NCI-H1694 treated with DMSO at 0.1 percent for 48 hours (cell line): ENCODE measurements at regions not wholly inside any gene's neighbourhood (a gene's known extent, or its start where the extent isn't known, plus 50 kb on each side); places are given as distances from the start of the nearest gene placed in this dataset.

Source experiments
- DNase-seq: peaks from one replicate; lab custom pipeline; 2025; lab: John Stamatoyannopoulos, UW

- no peak for DNase-seq
These were observed 148.2 kb downstream of the TLE3 start for GRCh38 chr15:69949485-69949884.

DNA sequence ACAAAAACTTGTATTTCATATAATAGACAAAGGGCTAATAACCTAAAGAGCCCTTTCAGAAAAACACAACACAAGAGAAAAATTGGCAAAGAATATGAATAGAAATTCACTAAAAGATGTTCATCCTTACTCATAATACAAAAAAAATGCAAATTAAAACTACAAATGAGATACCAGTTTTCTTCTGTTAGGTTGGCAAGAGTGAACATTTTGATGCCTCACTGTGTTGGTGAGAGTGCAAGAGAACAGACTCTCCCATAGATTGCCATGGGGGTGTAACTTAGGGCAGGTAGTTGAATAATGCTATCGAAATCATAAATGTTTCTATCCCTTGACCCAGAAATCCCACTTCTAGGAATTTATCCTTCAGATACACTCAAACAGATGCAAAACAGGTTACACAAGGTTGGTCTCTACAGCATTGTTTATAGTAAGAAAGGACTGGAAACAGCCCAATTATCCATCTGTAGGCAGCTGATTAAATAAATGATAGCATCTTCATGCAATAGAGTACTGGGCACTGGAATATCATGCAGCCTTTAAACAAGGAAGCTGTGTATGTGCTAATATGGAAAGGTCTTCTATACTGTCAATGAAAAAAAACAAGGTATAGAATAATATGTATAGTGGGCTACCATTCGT lies 146.3 kb downstream of the TLE3 start:
- no peak for DNase-seq

GRCh38 chr15:69951898-69952555 lies 145.7 kb downstream of the TLE3 start:
- no peak for DNase-seq

DNA sequence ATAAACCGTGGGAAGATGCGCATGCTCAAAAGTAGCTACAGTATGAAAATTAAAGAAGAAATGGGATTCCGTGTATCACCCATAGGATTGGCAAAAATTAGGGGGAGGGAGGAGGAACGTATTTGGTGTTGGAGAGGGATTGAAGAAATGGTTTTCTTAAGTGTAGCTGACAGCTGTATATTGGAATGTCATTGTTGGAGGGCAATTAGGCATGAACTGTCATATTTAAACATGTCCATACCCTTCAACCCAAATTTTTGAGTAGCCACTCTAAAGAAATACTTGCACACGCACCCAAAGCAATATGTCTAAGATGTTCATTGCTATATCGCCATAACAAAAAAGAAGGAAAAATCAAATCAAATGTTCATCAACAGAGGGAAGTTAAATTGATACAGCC lies 144.7 kb downstream of the TLE3 start:
- DNase-seq = no peak

DNA sequence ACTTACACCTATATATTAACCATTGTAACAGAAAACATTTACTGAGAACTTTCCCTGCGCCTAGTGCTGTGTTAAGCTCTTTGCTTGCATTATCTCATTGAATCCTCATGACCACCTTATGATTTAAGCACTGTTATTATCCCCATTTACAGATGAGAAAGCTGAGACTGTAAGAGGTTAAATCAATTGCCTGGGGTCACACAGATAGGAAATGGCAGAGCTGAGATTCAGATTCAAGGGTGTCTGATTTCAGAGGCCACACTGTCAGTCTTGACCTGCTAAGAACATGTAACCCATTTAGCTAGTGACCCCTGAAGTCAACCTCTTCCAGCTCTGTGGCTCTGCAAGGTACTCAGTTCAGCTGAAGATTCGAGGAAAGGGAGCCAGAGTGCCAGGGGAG lies 143.9 kb downstream of the TLE3 start:
- DNase-seq = no peak

DNA sequence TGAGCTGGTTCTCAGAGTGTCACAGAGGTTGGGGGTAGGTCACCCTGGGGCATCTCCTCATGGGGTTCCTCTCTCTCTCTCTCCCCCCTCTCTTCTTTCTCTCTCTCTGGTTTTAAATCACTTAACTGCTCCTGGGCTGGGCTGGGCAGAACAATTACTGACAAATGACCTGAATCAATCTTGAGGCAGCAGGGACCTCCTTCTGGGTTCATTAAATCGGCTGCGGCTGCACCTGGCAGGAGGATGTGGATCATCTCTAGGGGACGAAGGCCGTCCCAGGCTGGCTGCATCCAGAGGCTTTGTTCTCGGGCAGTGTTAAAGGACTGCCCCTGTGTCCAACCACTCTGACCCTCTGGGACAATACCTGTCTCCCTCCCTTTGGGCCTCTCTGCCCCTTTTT lies 143.1 kb downstream of the TLE3 start:
- no peak for DNase-seq

DNA sequence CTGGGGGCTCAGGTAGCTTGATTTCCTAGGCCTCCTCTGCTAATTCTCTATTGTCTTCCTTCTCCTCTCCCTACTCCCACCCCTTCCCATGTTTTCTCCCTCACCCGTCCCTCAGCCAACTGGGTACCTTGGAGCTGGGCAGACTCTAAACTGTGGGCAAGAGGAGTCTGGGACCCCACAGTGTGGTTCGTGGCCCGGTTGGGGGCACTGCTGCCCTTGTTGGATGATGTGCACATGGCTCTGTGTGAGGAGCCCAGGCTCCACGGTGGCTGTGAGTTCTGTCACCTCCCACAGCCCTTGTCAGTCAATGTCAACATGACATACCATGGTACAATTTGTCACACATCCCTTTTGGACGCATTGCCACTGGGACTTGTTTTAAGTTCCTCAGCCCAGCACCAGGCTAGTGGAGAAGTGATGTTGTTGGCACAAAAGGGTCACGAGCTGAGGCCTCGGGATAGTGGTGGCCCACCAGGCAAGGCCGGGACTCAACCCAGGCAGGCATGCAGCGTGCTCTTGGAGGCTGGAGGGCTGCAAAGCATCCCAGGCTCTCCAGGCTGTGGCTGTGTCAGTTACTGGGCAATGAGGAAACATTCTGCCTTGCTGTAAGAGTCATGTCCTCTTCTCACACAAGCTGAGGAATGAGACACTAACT lies 142.3 kb downstream of the TLE3 start:
- no peak for DNase-seq

GRCh38 chr15:69956417-69956816 lies 141.3 kb downstream of the TLE3 start:
- no peak for DNase-seq

GRCh38 chr15:69957175-69957574 lies 140.5 kb downstream of the TLE3 start:
- DNase-seq = no peak

DNA sequence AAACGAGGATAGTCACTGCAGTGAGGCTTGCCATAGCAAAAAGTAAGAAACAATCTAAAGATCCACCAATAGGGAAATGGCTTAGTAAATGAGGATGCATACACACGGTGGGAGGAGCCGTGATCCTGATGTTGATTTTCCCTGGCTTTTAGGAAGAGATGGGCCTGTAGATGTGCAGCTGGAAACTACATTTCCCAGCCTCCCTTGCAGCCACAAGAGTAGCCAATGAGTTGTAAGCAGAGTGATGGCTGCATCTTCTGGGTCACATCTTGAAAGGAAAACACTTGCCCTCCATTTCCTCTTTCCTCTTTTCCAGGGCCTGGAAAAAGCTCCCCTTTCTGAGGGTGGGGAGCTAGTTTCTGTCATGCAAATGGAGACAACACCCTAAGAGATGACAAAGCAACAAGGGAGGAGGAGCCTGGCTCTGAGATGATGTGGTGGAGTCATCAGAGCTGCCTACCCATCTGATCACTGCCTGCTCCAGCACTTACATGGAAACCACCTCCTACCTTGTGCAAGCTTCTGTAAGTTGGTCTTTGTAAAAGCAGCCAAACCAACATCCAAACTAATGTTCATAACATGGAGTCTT lies 139.1 kb downstream of the TLE3 start:
- DNase-seq = no peak

GRCh38 chr15:69962561-69962960 lies 135.2 kb downstream of the TLE3 start:
- DNase-seq = no peak

DNA sequence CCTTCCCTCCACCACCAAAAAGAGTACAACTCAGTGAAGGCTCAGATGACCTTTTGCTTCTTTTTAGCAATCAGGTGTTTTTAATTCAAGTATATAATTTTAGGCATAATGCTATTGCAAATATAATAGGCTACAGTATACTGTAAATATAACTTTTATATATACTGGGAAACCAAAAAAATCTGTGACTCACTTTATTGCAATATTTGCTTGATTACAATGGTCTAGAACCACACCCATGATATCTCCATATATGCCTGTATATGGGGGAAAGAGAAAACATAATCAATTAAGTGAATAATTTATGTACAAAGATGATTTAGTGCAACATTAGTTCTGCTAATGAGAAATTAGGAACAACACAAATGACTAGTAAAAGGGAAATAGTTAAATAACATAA lies 134.3 kb downstream of the TLE3 start:
- no peak for DNase-seq

GRCh38 chr15:69971771-69972170 lies 125.9 kb downstream of the TLE3 start:
- no peak for DNase-seq

GRCh38 chr15:69972436-69972835 lies 125.3 kb downstream of the TLE3 start:
- DNase-seq = no peak

DNA sequence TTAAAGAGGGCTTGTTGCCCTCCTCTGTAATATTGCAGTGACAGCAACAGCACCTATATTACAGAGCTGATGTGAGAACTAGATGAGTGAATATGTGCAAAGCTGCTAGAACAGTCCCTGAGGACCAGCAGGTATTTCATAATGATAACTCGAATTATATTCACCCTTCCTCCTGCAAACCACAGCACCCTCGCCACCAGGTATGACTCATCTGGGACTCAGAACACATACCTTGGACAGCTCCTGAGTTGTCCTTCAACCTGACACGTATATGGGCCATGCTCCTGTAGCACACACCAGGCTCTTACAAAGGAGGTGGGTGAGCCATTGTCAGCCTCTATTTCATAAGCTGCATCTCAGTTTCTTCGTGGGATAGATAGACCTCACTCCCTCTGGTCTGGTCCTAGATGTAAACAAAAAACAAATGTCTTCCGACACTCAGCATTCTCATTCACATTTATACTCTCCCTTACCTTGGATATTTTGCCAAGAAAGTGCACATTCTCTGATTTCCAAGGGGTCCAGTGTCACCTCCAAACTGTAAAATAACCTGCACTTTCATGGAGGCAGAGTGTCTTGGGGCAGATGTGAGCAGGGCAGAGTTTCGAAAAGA lies 124.5 kb downstream of the TLE3 start:
- DNase-seq = no peak

DNA sequence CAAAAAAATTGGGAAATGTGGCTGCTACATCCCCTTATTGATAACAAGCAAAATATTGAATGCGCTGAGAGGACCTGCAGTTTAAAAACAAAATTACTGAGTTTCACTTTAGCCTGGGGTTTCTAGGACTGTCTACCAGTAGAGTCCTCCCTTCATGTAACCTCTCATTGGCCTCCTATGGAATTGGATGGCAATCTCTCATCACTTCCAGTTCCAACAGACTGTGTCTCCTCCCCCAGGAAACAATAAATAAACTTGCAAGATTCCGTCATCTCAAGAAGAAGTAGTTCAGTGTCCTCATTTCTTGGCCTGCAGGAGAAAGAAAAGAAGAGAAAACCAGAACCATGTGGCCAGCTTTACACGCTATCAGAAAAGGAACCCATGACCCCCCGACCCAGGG lies 123.8 kb downstream of the TLE3 start:
- DNase-seq = no peak

DNA sequence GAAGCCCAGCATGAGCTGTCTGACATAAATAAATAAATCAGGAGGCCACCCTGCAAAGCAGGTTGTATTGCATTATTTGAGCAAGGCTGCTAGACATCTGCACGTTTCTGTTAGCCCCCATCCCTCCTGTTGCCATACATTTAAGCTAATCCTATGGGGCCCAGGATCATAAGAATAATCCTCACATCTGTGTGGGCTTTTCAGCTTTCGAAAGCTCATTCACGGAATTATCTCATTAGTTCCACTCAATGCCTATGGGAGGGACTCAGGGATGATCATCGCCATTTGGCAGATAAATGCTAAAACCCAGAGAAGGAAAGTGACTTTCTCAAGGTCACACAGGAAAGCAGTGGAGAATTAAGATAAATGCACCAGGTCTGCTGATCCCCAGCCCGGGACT lies 123.4 kb downstream of the TLE3 start:
- peak; percentile 13 for DNase-seq

DNA sequence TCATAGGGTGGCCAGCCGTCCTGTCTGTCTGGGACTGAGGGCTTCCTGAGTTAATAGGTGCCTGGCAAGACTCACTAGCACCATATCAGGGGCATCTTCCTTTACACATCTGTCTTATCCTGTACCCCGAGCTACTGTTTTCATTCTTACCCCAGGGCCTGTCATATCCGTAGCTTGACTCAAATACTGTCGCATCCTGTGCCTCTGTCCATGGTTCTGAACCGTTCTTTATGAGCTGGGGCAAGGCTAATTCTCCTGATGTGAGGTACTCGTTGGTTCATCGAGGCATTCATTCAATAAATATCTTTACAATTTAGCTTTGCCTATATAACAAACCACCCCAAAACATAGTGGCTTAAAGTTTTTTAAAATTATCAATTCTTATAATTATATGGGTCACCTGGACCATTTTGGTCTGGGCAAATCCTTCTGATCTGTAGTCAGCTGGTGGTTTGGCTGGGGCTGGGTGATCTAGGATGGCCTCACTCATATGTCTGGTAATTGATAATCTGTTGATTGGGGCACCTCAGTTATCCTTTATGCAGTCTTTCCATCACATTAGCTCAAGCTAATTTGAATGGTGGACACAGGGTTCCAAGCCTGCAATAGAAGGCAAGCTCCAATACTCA lies 121.2 kb downstream of the TLE3 start:
- no peak for DNase-seq

DNA sequence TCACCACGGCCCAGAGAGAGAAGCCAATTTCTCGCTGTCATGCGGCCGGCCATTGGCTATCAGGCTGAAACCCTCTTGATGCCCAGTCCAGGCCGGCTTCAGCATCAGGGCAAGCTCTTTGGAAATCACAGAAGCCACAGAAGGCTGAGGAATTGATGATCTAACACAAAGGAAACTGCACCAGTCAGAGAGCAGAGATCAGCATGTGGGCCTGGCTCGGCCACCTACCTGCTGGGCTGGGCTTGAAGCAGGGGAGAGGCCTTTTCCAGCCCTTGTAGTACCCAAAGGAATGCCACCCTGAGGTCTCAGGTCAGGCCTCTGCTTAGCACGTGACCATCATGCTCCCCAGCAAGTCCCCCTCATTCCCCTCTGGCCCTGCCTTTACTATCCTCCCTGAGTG lies 119.1 kb downstream of the TLE3 start:
- no peak for DNase-seq

GRCh38 chr15:69979262-69979661 lies 118.5 kb downstream of the TLE3 start:
- DNase-seq = no peak

- no peak for DNase-seq
These were observed 117.9 kb downstream of the TLE3 start for GRCh38 chr15:69979783-69980182.

DNA sequence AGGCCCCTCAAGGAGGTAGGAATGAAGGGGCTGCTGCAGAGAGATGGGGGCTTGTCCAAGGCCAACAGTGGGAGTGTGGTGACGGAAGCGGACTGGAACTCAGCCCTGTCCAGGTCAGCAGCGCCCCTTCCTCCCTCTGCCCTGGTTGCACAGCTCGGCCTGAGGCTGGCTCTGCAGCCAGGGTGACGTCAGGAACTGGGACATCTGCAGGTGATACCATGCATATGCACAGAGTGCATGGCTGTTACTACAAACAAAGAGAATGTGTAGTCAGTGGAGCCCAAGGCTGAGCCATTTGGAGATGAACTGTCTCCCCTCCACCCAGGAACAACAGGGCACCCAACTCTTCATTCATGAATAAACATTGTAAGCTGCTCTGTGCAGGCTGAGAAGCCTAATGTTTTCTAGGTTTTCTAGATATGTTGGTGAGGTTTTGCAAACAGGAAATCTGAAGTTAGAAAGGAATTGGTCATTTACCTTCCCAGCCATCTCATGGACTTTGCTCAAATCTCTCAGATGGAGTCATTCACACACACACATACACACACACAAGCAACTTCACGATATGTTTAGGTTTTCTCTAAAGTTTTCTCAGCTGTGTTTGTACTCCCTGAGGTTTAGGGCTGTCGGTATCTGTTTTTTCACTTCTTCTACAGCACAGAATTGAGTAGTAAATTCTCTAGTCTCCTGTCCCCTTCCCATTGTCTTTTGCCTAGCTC lies 117.2 kb downstream of the TLE3 start:
- no peak for DNase-seq
